Endothelial cell (in vitro differentiated cells): ENCODE measurements at regions not wholly inside any gene's neighbourhood (a gene's known extent, or its start where the extent isn't known, plus 50 kb on each side); places are given as distances from the start of the nearest gene placed in this dataset.

Experiments
- DNase-seq: peaks from one replicate; pipeline ENCODE4 v3.0.0; 2021; ENCODE audit warnings: low spot score
- H3K27ac Mint-ChIP-seq: one replicate; pipeline ENCODE4 v1.8.0; 2021; ENCODE audit warnings: mixed read lengths, inconsistent platforms; ENCODE audit not compliant: unreplicated experiment
- H3K27me3 Mint-ChIP-seq: one replicate; pipeline ENCODE4 v1.8.0; 2021; ENCODE audit warnings: mild to moderate bottlenecking, moderate library complexity, mixed read lengths, inconsistent platforms; ENCODE audit not compliant: unreplicated experiment
- H3K36me3 Mint-ChIP-seq: one replicate; pipeline ENCODE4 v1.8.0; 2021; ENCODE audit warnings: mild to moderate bottlenecking, low read depth, mixed read lengths, inconsistent platforms; ENCODE audit not compliant: unreplicated experiment
- H3K4me1 Mint-ChIP-seq: one replicate; pipeline ENCODE4 v1.8.0; 2021; ENCODE audit warnings: mild to moderate bottlenecking, mixed read lengths, inconsistent platforms; ENCODE audit not compliant: unreplicated experiment
- H3K4me3 Mint-ChIP-seq: one replicate; pipeline ENCODE4 v1.8.0; 2021; ENCODE audit warnings: mild to moderate bottlenecking, mixed read lengths, inconsistent platforms; ENCODE audit not compliant: unreplicated experiment
- H3K9me3 Mint-ChIP-seq: one replicate; pipeline ENCODE4 v1.8.0; 2021; ENCODE audit warnings: mixed read lengths, inconsistent platforms; ENCODE audit not compliant: unreplicated experiment
- CTCF ChIP-seq: fragments of 200-600 bp; sonication (generic); IDR thresholded peaks from one replicate; pipeline ENCODE4 v1.5.0; 2021; ENCODE audit warnings: antibody characterized with exemption; ENCODE audit not compliant: unreplicated experiment

- no peak for TF ChIP-seq CTCF
- Mint-ChIP-seq H3K27me3 (peaks cover 5% of the 10 kb centered on the region), H3K9me3 (no peaks in the 10 kb centered on the region), H3K27ac (peak overlapping the region; percentile 54), H3K36me3 (no peaks in the 10 kb centered on the region), H3K4me3 (no peak overlapping the region), H3K4me1 (no peaks in the 10 kb centered on the region)
- DNase-seq, result no peak
Observed at GRCh38 chr10:14450041-14450491, 119.3 kb upstream of the FRMD4A start.

- peaks cover 5% of the 10 kb centered on the region for H3K27me3 Mint-ChIP-seq
- DNase-seq, result no peak
- no peak for TF ChIP-seq CTCF
- H3K27ac Mint-ChIP-seq, result peak overlapping the region; percentile 70
- H3K36me3 Mint-ChIP-seq, result no peaks in the 10 kb centered on the region
- no peaks in the 10 kb centered on the region for H3K9me3 Mint-ChIP-seq
- H3K4me1 Mint-ChIP-seq, result no peaks in the 10 kb centered on the region
- no peak overlapping the region for H3K4me3 Mint-ChIP-seq
Observed at GRCh38 chr10:14449293-14449815, 118.6 kb upstream of the FRMD4A start.

- no peak overlapping the region for H3K4me3 Mint-ChIP-seq
- H3K27ac Mint-ChIP-seq, result no peak overlapping the region
- no peaks in the 10 kb centered on the region for H3K9me3 Mint-ChIP-seq
- H3K36me3 Mint-ChIP-seq, result no peaks in the 10 kb centered on the region
- no peak for TF ChIP-seq CTCF
- no peaks in the 10 kb centered on the region for H3K4me1 Mint-ChIP-seq
- H3K27me3 Mint-ChIP-seq, result peaks cover 5% of the 10 kb centered on the region
- DNase-seq, result no peak
Observed at GRCh38 chr10:14448197-14448990, 117.7 kb upstream of the FRMD4A start.

GRCh38 chr10:14447094-14447839, 116.5 kb upstream of the FRMD4A start:
- TF ChIP-seq CTCF, result no peak
- Mint-ChIP-seq H3K4me1 (no peaks in the 10 kb centered on the region), H3K27ac (no peak overlapping the region), H3K4me3 (no peak overlapping the region), H3K9me3 (no peaks in the 10 kb centered on the region), H3K36me3 (no peaks in the 10 kb centered on the region), H3K27me3 (peaks cover 5% of the 10 kb centered on the region)
- no peak for DNase-seq
